Keratinocyte (primary cell): ENCODE measurements at regions not wholly inside any gene's neighbourhood (a gene's known extent, or its start where the extent isn't known, plus 50 kb on each side); places are given as distances from the start of the nearest gene placed in this dataset.

Source experiments
- EZH2 ChIP-seq: IDR thresholded peaks from one replicate; pipeline ENCODE4 v1.6.1; 2012; ENCODE audit warnings: inconsistent platforms, mild to moderate bottlenecking, low read length, moderate library complexity
- TF ChIP-seq, protein P1 (sequence below), 3 experiments: IDR thresholded peaks in 1 of 3; conservative IDR thresholded peaks in 1 of 3; optimal IDR thresholded peaks in 1 of 3; 2 replicates in 2 of 3; 3 replicates in 1 of 3; pipeline versions ENCODE3 to v1.5.1; 2011; ENCODE audit warnings: low read length in 3 of 3, mild to moderate bottlenecking in 3 of 3, moderate library complexity in 2 of 3, control low read depth in 1 of 3, inconsistent platforms in 1 of 3; ENCODE audit not compliant: insufficient read depth in 2 of 3; ENCODE audit errors: extremely low read depth in 1 of 3

GRCh38 chr13:105259426-105259825, 1276.0 kb downstream of the EFNB2 start:
- TF ChIP-seq, protein P1, sequence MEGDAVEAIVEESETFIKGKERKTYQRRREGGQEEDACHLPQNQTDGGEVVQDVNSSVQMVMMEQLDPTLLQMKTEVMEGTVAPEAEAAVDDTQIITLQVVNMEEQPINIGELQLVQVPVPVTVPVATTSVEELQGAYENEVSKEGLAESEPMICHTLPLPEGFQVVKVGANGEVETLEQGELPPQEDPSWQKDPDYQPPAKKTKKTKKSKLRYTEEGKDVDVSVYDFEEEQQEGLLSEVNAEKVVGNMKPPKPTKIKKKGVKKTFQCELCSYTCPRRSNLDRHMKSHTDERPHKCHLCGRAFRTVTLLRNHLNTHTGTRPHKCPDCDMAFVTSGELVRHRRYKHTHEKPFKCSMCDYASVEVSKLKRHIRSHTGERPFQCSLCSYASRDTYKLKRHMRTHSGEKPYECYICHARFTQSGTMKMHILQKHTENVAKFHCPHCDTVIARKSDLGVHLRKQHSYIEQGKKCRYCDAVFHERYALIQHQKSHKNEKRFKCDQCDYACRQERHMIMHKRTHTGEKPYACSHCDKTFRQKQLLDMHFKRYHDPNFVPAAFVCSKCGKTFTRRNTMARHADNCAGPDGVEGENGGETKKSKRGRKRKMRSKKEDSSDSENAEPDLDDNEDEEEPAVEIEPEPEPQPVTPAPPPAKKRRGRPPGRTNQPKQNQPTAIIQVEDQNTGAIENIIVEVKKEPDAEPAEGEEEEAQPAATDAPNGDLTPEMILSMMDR (optimal IDR thresholded peaks at IDR 0.05 in 1 of 3, IDR thresholded peaks at IDR 0.05 in 1 of 3, conservative IDR thresholded peaks at IDR 0.05 in 1 of 3; ENCODE audit: extremely low read depth in 1 of 3, insufficient read depth in 2 of 3, low read length in 3 of 3): no peak
- no peak for TF ChIP-seq EZH2
